Endometrium (tissue), 2 donors: ENCODE measurements at regions not wholly inside any gene's neighbourhood (a gene's known extent, or its start where the extent isn't known, plus 50 kb on each side); places are given as distances from the start of the nearest gene placed in this dataset.
A peak's percentile ranks its signal among the peaks of the same experiment; 100 is the strongest.

ENCODE experiments used
- FAIRE-seq: peaks from 2 replicates; lab custom pipeline; 2012; peaks lifted over from hg19 to GRCh38; lab: Jason Lieb, UNC
- donor health status: control.
- donor health status: control.

DNA sequence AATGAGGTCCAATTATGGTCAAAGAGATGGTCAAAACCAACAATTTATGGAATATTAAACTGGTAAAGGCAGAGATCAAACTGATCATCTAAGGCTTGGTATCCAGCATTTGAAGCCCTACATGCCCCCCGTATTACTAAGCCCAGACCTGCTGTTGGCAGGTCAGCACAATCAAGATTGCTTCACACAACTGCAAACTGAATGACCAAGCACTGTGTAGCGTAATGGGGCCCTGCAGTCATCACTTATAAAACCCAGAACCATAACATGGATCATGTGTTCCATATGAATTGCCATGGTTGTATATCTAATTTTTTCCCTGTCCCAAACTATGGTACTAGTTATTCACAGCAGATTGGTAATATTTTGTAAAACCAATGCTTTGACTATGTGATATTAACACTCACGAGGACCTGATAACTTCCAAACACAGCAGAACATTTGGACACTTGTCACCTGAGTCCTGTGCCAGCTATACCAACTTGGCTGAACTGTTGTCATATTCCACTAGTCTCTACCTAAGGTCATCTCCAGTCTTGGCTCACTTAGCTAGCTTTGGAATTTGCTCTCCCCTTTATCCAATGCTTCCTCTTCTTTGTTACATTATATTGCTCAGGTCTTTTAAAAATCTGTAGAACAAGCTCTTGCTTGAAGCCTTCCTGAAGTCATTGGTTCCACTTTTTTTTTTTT, 81.7 kb upstream of the HMHB1 start:
- FAIRE-seq = no peak

- no peak for FAIRE-seq
Measured at GRCh38 chr5:143729334-143729946, 82.5 kb upstream of the HMHB1 start.

- no peak for FAIRE-seq
Measured at GRCh38 chr5:143723159-143723558, 88.8 kb upstream of the HMHB1 start.

DNA sequence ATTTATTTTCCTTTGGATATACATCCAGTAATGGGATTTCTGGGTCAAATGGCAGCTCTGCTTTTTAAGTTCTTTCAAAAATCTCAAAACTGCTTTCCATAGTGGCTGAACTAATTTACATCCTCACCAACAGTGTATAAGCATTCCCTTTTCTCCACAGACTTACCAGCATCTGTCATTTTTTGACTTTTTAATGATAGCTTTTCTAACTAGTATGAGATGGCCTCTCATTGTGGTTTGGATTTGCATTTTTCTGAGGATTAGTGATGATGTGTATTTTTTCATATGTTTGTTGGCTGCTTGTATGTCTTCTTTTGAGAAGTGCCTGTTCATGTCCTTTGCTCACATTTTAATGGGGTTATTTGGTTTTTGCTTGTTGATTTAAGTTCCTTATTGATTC, 90.0 kb upstream of the HMHB1 start:
- FAIRE-seq = no peak

GRCh38 chr5:143720689-143721088, 91.3 kb upstream of the HMHB1 start:
- no peak for FAIRE-seq

- no peak for FAIRE-seq
Measured at GRCh38 chr5:143717400-143717799, 94.6 kb upstream of the HMHB1 start.

- no peak for FAIRE-seq
Measured at GRCh38 chr5:143716881-143717280, 95.1 kb upstream of the HMHB1 start.

DNA sequence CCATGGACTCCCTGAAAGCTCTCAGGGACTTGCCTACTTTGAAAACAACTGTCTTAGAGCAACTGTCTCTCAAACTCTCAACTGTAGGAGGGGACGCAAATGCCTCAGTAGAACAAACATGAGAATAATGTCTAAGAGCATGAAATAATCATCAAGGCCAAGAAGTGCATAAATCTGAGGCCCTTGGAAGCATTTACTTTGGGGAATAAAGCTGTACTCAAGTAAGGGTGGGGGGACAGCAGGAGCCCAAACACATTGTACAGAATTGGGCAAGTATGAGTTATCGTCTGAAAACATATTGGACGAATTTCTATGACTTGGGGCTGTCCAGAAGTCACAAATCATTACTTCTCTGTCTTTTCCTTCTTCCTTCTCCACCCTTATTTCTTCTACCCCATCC, 96.3 kb upstream of the HMHB1 start:
- no peak for FAIRE-seq

DNA sequence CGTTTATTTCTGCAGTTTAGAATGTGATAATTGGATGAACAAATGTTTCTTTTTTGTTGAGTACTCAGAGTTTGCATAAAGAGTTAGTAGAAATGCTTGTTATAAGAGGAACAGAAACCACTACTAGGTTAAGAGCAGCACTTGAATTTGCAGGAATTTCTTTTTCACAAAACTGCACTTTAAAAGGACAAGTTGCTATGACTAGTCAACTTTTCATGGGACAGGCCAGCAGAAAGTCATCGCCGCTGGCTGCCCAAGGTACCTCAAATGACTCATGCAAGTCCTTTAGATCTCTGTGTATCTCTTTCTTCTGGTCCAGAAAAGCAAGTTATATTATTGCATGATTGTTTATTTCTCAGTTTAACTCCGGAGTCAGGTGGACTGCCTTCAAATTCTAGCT, 97.3 kb upstream of the HMHB1 start:
- no peak for FAIRE-seq

DNA sequence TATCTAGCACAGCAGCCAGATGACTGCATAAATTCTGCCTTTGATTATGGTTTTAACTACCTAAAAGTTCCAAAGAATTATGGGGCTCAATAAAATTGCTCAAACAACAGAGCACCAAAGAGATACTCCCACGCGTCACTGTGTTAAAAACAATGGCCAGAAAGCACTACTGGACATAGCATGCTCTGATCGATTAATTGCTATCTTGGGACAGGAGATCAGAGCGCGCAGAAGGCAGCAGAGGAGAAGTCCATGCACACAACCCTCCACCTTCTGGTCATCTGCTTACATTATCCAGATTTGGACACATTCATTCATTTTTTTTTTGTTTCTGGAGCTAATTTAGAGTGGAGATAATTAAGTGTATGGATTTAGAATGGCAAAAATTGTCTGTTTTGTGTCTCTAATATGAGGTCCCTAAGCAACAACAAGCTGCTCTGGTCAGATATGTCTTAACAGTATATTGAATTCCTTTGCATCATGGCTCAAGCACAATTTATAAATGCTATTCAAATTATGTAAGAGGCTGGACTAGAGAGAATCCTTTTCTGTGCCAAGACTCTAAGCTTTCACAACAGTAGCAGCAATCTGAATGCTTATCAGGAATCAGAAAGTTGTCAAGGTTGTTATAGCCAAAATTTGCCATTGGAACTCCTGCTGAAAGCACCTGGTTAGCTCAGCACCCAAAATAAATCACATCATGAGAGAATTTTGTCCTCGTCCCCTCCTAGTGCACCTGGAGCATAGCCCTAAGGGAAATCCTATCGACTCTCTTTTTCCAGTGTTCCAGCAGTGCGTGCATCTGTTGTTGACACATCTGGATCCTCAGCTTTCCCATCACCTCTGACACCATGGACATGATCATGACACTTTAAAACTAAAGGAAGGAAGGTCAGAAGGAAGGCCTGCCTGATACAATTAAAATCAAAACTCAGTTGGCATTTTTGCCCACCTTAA, 98.6 kb upstream of the HMHB1 start:
- peak; percentile 92 for FAIRE-seq

DNA sequence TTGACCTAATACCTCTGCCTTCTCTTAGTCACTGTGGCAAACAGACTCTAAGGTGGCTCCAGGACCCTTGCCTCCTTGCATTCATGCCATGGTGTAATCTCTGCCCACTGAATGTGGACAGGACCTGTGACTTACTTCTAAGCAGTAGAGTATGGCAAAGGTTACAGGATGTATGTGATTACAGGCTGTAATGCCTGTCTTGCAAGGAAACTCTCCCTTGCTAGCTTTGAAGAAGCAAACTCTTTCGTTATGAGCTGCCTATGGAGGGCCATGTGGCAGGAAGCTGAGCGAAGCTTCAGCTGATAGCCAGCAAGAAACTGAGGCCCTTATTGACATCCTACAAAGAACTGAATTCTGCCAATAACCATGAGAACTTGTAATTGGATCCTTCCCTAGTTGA, 103.3 kb upstream of the HMHB1 start:
- FAIRE-seq = no peak

DNA sequence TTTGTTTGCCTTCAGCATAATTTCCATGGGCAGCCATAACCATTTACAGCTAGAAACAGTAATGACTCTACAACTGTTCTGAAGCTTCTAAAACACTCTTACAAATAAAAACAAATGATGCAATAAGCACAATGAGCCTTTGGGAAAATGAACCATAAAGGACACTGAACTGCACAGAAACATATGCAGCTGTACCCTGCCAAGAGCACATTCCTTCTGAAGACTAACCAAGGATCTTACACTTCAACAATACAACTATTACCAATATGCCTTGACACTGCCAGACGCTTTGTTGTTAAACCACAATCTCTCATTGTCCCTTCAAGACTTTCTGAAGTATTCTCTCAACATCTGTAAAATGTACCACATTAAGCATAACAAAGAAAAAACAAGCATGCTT, 104.2 kb upstream of the HMHB1 start:
- FAIRE-seq = peak; percentile 60

GRCh38 chr5:143705381-143705780, 106.6 kb upstream of the HMHB1 start:
- no peak for FAIRE-seq

DNA sequence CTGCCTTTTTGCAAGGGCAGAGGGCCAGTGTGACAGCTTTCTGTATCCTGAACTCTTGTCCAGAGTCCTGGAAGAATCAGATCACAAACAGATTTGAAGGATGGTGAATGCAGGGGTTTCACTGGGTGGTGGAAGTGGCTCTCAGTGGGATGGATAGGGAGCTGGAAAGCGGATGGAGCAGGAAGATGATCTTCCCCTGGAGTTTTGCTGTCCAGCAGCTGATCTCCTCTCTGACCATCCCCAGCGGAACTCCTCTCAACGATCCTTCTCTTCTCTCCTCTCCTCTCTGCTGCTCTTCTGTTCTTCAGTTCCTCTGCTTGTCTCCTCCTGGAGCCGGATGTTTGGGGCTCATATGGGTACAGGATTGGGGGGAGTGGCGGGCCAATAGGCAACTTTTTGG, 108.3 kb upstream of the HMHB1 start:
- no peak for FAIRE-seq

- FAIRE-seq = no peak
Measured at GRCh38 chr5:143701493-143701892, 110.5 kb upstream of the HMHB1 start.

DNA sequence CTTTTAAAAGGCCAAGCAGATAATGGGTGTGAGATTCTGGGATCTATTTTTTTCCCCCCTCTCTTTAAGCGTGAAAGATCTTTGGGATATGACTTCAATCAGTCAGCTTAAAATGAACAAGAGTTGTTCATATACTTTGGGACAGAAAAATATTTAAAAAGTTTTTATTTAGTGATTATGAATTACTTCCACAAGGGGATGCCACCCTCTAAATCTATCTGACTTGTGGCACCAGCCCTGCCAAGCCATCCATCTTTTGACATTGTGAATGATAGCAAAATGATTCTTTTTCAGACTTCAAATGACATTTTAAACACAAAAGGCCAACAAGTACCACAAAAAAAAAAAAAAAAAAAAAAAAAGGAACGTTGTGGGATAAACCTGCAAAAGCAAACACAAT, 111.0 kb upstream of the HMHB1 start:
- FAIRE-seq = no peak

- no peak for FAIRE-seq
Measured at GRCh38 chr5:143699121-143699520, 112.8 kb upstream of the HMHB1 start.

DNA sequence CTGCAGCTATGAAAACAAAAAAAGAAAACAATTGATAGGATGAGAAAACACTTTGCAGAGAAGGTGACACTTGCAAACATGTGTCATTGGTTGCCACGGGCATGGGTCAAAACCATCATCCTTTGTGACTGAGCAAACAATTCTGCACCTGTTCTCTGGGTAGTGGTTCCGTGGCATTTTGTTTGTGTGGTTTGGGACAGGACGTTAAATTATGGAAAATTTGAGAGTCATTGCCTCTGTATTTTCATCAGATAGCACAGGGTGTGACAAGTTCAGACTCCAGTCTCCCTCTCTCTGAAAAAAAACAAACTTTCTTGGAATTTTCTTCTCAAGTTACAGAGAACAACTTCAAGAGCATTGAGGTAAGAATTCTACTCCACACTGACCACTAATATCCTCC, 113.4 kb upstream of the HMHB1 start:
- no peak for FAIRE-seq

- no peak for FAIRE-seq
Measured at GRCh38 chr5:143696921-143697320, 115.0 kb upstream of the HMHB1 start.

DNA sequence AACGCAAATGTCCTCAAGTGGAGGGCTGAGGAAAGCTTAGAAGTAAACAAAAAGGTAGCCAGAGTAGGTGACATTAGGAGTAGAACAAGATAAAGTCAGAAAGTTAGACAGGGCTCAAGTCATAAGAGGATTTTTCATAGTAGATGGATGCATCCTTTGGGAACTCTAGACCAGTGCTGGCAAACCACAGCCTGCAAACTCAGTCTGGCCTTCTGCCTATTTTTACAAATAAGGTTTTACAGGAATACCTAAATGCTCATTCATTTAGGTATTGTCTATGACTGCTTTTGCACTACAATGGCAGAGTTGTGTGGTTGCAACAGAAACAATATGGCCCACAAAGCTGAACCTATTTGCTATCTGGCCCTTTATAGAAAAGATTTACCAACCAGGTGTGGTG, 116.0 kb upstream of the HMHB1 start:
- FAIRE-seq = no peak

DNA sequence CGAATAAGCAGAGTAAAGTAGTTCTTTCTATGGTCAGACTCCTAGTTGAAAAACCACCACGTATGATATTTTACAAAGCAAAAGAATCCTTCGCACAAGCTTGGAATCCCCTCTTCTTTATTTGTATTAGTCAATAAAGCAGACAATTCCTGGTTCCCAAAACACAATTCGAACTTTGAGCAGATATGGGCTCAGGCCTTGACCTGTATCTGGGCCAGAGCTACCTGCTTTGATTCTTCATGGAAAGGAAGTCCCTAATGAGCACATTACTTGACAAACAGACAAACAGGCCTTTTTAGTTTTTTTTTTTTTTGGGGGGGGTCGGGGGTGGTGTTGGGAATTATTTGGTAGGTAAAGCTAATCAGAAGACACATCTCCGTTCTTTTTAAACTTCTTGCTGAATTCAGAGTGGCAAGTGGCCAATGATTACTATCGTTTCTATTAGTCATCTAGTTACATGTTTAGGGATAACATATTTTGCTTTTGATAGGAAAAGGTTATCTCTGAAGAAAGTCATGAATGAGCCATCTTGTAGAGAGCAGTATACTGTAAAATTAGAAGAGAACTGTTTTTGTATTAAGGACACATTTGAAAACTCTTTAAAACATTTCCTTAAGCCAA, 116.6 kb upstream of the HMHB1 start:
- no peak for FAIRE-seq

- FAIRE-seq = no peak
Measured at GRCh38 chr5:143694357-143694756, 117.6 kb upstream of the HMHB1 start.
